IPS DF 4.7 (cell line): ENCODE measurements at regions not wholly inside any gene's neighbourhood (a gene's known extent, or its start where the extent isn't known, plus 50 kb on each side); places are given as distances from the start of the nearest gene placed in this dataset.

ENCODE experiments used
- DNase-seq: peaks from one replicate; pipeline ENCODE4 v3.0.0-alpha.2; 2013; ENCODE audit warnings: low spot score; ENCODE audit errors: extremely low read depth

GRCh38 chr5:105751908-105752307, 1918.8 kb downstream of the EFNA5 start:
- DNase-seq, result no peak

GRCh38 chr5:105745111-105745510, 1925.6 kb downstream of the EFNA5 start:
- no peak for DNase-seq

- DNase-seq, result no peak
Observed at GRCh38 chr5:105740242-105740641, 1930.5 kb downstream of the EFNA5 start.

GRCh38 chr5:105739732-105740131, 1931.0 kb downstream of the EFNA5 start:
- DNase-seq, result no peak

- no peak for DNase-seq
Observed at GRCh38 chr5:105735704-105736103, 1935.0 kb downstream of the EFNA5 start.

- DNase-seq, result no peak
Observed at GRCh38 chr5:105730982-105731381, 1939.8 kb downstream of the EFNA5 start.

- DNase-seq, result no peak
Observed at GRCh38 chr5:105726093-105726492, 1944.6 kb downstream of the EFNA5 start.

- DNase-seq, result no peak
Observed at GRCh38 chr5:105708442-105708841, 1962.3 kb downstream of the EFNA5 start.

GRCh38 chr5:105702323-105702722, 1968.4 kb downstream of the EFNA5 start:
- no peak for DNase-seq

GRCh38 chr5:105696440-105696839, 1974.3 kb downstream of the EFNA5 start:
- DNase-seq, result no peak

- no peak for DNase-seq
Observed at GRCh38 chr5:105695941-105696340, 1974.8 kb downstream of the EFNA5 start.

GRCh38 chr5:105689596-105689995, 1981.1 kb downstream of the EFNA5 start:
- no peak for DNase-seq

GRCh38 chr5:105688227-105688792, 1982.4 kb downstream of the EFNA5 start:
- DNase-seq, result no peak

GRCh38 chr5:105687493-105687892, 1983.2 kb downstream of the EFNA5 start:
- DNase-seq, result no peak

- DNase-seq, result no peak
Observed at GRCh38 chr5:105685884-105686283, 1984.9 kb downstream of the EFNA5 start.

- DNase-seq, result no peak
Observed at GRCh38 chr5:105684799-105685198, 1985.9 kb downstream of the EFNA5 start.

GRCh38 chr5:105680858-105681475, 1989.8 kb downstream of the EFNA5 start:
- DNase-seq, result no peak

- no peak for DNase-seq
Observed at GRCh38 chr5:105677291-105677690, 1993.4 kb downstream of the EFNA5 start.

GRCh38 chr5:105670596-105670995, 2000.1 kb downstream of the EFNA5 start:
- no peak for DNase-seq

GRCh38 chr5:105663671-105664070, 2007.1 kb downstream of the EFNA5 start:
- no peak for DNase-seq

- DNase-seq, result no peak
Observed at GRCh38 chr5:105659396-105659795, 2011.3 kb downstream of the EFNA5 start.

- no peak for DNase-seq
Observed at GRCh38 chr5:105640328-105640727, 2030.4 kb downstream of the EFNA5 start.

- DNase-seq, result no peak
Observed at GRCh38 chr5:105639511-105639910, 2031.2 kb downstream of the EFNA5 start.
